Adrenal gland (tissue), 5 donors: ENCODE measurements at regions not wholly inside any gene's neighbourhood (a gene's known extent, or its start where the extent isn't known, plus 50 kb on each side); places are given as distances from the start of the nearest gene placed in this dataset.

Experiments used
- CTCF ChIP-seq, 6 experiments: fragments of 450-650 bp in 4 of 6; fragments of 200-600 bp in 2 of 6; sonication (generic) in 1 of 6; IDR thresholded peaks; 1 replicate in 5 of 6; 2 replicates in 1 of 6; pipeline versions ENCODE4 v1.5.1 to v1.8.0; 2016 to 2021; ENCODE audit warnings: antibody characterized with exemption in 6 of 6, mild to moderate bottlenecking in 2 of 6, moderate library complexity in 1 of 6
- POLR2A ChIP-seq, 2 donors: fragments of 450-650 bp; IDR thresholded peaks; one replicate each; pipeline ENCODE4 v1.6.1; 2017; ENCODE audit warnings: antibody characterized with exemption in 2 of 2, mild to moderate bottlenecking in 2 of 2, moderate library complexity in 1 of 2
- donor health status: DM: no; HTN: no; CAD: no.

GRCh38 chr3:30245858-30246622, 360.4 kb upstream of the TGFBR2 start:
- no peak for TF ChIP-seq CTCF (IDR thresholded peaks at IDR 0.05)
- no peak for TF ChIP-seq POLR2A (IDR thresholded peaks at IDR 0.05)
